ENCODE measurements at regions not wholly inside any gene's neighbourhood (a gene's known extent, or its start where the extent isn't known, plus 50 kb on each side); places are given as distances from the start of the nearest gene placed in this dataset.
"Not testable (repeated sequence)": the region's sequence is repeated elsewhere in the genome, so short reads cannot be mapped to it uniquely, and the experiment has no call there.

DNA sequence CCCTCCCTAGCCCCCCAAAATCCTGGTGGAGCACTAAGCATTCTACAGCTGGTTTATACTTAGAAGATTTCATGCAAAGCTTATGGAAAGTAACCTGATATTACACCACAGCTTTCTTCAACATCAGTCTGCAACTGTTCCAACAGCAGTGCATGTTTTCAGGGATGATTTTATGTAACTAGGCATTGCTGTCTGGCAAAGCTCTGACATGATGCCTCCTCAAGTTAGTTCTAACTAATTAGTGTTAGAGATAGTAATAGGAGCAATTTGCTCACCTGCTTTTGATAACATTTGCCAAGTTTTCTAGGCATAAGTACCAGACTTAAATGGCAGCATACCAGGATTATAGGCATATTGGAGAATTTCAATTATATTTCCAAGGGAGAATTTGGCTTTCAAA lies 330.3 kb upstream of the SGO1 start:
- no peaks in the 10 kb centered on the region for H3K4me1 Mint-ChIP-seq
- ChIA-PET POLR2A (interaction anchor here (0.7 kb wide), 1 partner anchor 1939 kb away, joined by 5 read pairs; no protein-coding TSS in a partner anchor), CTCF (no interaction called here)
- H3K4me3 Mint-ChIP-seq: no peak overlapping the region
- DNase-seq (no peak), ATAC-seq (no peak)
- H3K27ac Mint-ChIP-seq: no peak overlapping the region
- no peaks in the 10 kb centered on the region for H3K27me3 Mint-ChIP-seq
- no peaks in the 10 kb centered on the region for H3K36me3 Mint-ChIP-seq (ENCODE audit: low read depth)
- intact Hi-C loops (cut with DNase I, micrococcal nuclease): loop anchor here in 1 of 2 experiments (10.0 kb wide), 1 partner anchor 1378 kb away; no protein-coding TSS in a partner anchor
- peaks cover 14% of the 10 kb centered on the region for H3K9me3 Mint-ChIP-seq (ENCODE audit: low read depth)

DNA sequence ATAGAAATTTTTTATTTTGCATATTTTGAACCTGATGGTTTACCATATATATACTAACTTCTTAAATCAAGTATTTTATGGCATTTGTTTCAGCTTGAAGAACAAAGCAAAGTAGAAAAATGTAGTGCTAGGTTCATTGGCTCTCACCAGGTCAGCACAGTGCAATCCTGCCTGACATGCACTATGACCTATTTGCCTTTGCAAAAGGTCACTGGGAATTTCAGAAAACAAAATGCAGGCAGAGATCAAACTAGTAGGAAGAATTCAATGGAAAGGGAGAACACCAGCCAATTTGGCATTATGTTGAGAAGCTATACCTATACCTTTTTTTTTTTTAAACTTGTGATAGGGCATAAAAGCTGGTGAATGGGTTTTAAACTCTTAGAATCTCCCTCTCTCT lies 329.8 kb upstream of the SGO1 start:
- ChIA-PET POLR2A (interaction anchor here (0.7 kb wide), 1 partner anchor 1940 kb away, joined by 5 read pairs; no protein-coding TSS in a partner anchor), CTCF (no interaction called here)
- Mint-ChIP-seq H3K9me3 (ENCODE audit: low read depth) (peaks cover 14% of the 10 kb centered on the region), H3K4me1 (no peaks in the 10 kb centered on the region), H3K4me3 (no peak overlapping the region), H3K27me3 (no peaks in the 10 kb centered on the region), H3K36me3 (ENCODE audit: low read depth) (no peaks in the 10 kb centered on the region), H3K27ac (no peak overlapping the region)
- intact Hi-C loops (cut with DNase I, micrococcal nuclease): loop anchor here in 1 of 2 experiments (10.0 kb wide), 1 partner anchor 1379 kb away; no protein-coding TSS in a partner anchor
- DNase-seq (no peak), ATAC-seq (no peak)

DNA sequence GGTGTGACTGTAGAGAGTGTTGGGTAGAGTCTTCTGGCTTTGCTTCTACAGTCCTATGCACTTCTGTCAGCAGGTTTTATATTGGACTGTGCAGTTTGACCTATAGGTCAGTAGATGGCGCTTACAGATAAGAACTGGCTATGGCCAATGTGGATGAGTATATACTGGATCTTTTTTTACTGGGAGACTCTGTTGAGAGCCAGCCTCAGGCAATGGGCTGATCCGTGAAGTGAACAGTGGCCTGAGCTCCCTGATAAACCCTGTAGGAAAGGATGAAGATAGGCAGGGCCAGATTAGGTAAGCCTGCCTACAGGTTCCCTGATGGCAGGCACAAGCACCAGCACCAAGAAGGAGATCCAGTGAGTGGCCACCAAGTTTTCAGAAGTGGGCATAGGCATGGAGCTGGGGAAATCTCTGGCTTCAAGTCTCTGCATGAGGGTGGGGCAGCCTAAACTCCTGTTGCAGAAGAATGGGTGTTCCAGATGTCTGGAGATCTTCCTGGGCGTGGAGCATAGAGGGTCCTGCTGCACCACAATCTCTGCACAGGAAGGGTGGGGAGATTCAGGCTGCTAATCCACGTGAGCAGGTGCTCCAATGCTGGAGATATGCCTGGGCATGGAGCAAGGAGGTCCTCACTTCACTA lies 326.0 kb upstream of the SGO1 start:
- POLR2A ChIA-PET: no interaction called here
- CTCF ChIA-PET: interaction anchor here (1.1 kb wide), 1 partner anchor 12 kb away, joined by 3 read pairs; no protein-coding TSS in a partner anchor
- Mint-ChIP-seq H3K27ac (no peak overlapping the region), H3K36me3 (ENCODE audit: low read depth) (no peaks in the 10 kb centered on the region), H3K9me3 (ENCODE audit: low read depth) (peaks cover 13% of the 10 kb centered on the region), H3K4me3 (no peak overlapping the region), H3K27me3 (no peaks in the 10 kb centered on the region), H3K4me1 (no peaks in the 10 kb centered on the region)
- intact Hi-C loops (cut with DNase I, micrococcal nuclease): loop anchor here in 1 of 2 experiments (2.0 to 10.0 kb wide), 3 partner anchors 973 to 1605 kb away; no protein-coding TSS in a partner anchor
- ATAC-seq (peak; percentile 65), DNase-seq (no peak)

DNA sequence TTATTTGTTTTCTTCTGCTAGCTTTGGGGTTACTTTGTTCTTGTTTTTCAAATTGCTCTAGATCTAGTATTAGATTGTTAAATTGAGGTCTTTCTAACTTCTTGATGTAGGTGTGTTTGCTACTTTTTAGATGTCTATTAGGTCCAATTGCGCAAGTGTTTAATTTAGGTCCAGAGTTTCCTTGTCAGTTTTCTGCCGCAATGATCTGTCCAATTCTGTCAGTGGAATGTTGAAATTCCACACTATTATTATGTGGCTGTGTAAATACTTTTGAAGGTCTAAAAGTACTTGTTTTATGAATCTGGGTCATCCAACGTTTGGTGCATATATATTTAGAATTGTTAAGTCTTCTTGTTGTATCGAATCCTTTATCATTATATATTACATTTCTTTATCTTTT lies 324.4 kb upstream of the SGO1 start:
- no peaks in the 10 kb centered on the region for H3K36me3 Mint-ChIP-seq (ENCODE audit: low read depth)
- ATAC-seq: no peak
- H3K9me3 Mint-ChIP-seq (ENCODE audit: low read depth): peaks cover 23% of the 10 kb centered on the region
- no peak overlapping the region for H3K27ac Mint-ChIP-seq
- no peak overlapping the region for H3K4me3 Mint-ChIP-seq
- H3K27me3 Mint-ChIP-seq: no peaks in the 10 kb centered on the region
- no peaks in the 10 kb centered on the region for H3K4me1 Mint-ChIP-seq
- POLR2A ChIA-PET: no interaction called here
- intact Hi-C loops (cut with DNase I, micrococcal nuclease): loop anchor here in 1 of 2 experiments (2.0 to 10.0 kb wide), 2 partner anchors 974 to 1384 kb away; no protein-coding TSS in a partner anchor
- DNase-seq: no peak
- CTCF ChIA-PET: no interaction called here

DNA sequence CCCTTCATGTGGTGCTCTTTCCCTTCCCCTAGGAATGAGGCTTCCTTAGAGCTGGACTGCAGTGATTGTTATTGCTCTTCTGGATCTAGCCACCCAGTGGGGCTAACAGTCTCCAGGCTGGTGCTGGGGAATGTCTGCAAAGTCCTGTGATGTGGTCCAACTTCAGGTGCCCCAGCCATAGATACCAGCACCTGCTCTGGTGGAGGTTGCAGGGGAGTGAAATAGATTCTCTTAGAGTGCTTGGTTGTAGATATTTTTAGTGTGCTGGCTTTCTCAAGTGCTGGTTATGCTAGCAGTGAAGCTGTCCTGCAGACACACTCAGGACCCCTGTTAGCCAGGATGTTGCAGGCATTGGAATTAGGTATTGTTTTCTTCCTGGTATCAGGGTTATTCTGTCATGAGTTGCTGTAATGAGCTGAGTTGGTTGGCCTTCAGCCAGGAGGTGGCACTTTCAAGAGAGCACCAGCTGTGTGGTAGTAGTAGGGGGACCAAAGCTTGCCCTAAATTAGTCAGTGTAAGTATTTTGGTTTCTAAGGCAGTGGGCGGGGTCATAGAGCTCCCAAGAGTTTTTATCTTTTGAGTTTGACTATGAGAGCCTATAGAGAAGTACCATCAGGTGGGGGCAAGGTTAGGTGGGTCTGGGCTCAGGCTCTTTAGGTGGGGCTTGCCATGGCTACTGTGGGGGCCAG lies 317.5 kb upstream of the SGO1 start:
- no peaks in the 10 kb centered on the region for H3K27me3 Mint-ChIP-seq
- intact Hi-C loops (cut with DNase I, micrococcal nuclease): no loop called here
- no peaks in the 10 kb centered on the region for H3K4me1 Mint-ChIP-seq
- DNase-seq: no peak
- no peak overlapping the region for H3K27ac Mint-ChIP-seq
- peaks cover 44% of the 10 kb centered on the region for H3K9me3 Mint-ChIP-seq (ENCODE audit: low read depth)
- no peak overlapping the region for H3K4me3 Mint-ChIP-seq
- ChIA-PET CTCF (interaction anchor here (0.7 kb wide), 1 partner anchor 1328 kb away, joined by 3 read pairs; no protein-coding TSS in a partner anchor), POLR2A (no interaction called here)
- H3K36me3 Mint-ChIP-seq (ENCODE audit: low read depth): no peaks in the 10 kb centered on the region
- no peak for ATAC-seq

DNA sequence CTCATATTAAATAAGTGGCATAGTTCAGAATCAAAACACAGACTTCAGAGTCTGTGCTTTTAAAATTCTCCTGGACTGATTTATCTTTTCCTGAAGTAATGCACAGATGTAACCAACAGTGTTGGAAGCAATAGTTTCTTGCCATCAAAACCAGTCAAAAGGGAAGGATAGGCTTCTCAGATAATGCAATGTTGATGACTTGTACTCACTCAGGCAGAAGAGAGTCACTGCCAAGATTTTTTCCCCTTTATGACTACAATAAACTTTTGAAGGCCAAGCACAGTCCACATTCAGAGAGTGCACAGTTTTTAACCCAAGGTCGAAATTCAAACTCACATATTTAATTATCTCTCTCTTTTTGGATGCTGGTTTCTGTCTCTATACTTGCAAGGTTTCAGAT lies 305.0 kb upstream of the SGO1 start:
- ChIA-PET CTCF (no interaction called here), POLR2A (no interaction called here)
- H3K4me1 Mint-ChIP-seq: no peaks in the 10 kb centered on the region
- H3K4me3 Mint-ChIP-seq: no peak overlapping the region
- DNase-seq (no peak), ATAC-seq (no peak)
- H3K27me3 Mint-ChIP-seq: no peaks in the 10 kb centered on the region
- no peak overlapping the region for H3K27ac Mint-ChIP-seq
- peaks cover 7% of the 10 kb centered on the region for H3K9me3 Mint-ChIP-seq (ENCODE audit: low read depth)
- H3K36me3 Mint-ChIP-seq (ENCODE audit: low read depth): no peaks in the 10 kb centered on the region
- intact Hi-C loops (cut with DNase I, micrococcal nuclease): no loop called here

DNA sequence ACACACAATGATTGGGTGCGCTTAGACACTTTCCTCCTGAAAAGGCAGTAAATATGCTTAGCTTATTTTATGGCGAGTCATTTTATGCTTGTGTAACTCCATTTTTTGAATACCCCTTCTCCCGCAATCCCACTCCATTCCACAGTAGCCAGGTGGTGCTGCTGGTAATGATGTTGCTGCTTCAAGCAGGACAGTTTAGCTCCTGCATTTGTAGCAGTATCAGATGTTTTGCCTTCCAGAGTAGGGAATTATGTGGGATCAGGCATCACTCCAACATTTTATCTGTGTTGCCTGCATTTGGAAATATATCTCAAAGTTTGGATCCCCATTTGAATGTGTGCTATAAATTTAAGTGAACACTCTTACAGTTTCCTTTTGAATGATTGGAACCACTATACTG lies 302.1 kb upstream of the SGO1 start:
- ATAC-seq: no peak
- POLR2A ChIA-PET: no interaction called here

DNA sequence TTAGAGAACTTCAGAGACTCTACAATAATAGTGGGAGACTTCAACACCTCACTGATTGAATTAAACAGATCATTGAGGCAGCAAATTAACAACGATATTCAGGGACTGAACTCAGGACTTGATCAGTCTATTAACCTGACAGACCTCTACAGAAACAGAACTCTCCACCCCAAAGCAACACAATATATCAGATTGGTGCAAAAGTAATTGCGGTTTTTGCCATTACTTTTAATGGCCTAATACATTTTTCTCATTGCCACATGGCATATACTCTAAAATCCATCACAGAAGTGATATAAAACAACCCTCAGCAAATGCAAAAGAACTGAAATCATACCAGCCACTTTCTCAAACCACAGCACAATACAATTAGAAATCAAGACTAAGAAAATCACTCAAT lies 298.1 kb upstream of the SGO1 start:
- intact Hi-C loops (cut with DNase I, micrococcal nuclease): no loop called here
- H3K27ac Mint-ChIP-seq: no peak overlapping the region
- peaks cover 27% of the 10 kb centered on the region for H3K9me3 Mint-ChIP-seq (ENCODE audit: low read depth)
- DNase-seq (no peak), ATAC-seq (no peak)
- peaks cover 2% of the 10 kb centered on the region for H3K27me3 Mint-ChIP-seq
- POLR2A ChIA-PET: no interaction called here
- no peak overlapping the region for H3K4me3 Mint-ChIP-seq
- no peaks in the 10 kb centered on the region for H3K4me1 Mint-ChIP-seq
- H3K36me3 Mint-ChIP-seq (ENCODE audit: low read depth): no peaks in the 10 kb centered on the region
- CTCF ChIA-PET: no interaction called here

More for the DNA sequence above, 302.1 kb upstream of the SGO1 start:
- Mint-ChIP-seq H3K9me3 (ENCODE audit: low read depth) (peaks cover 18% of the 10 kb centered on the region), H3K4me1 (no peaks in the 10 kb centered on the region), H3K4me3 (no peak overlapping the region), H3K27ac (no peak overlapping the region), H3K36me3 (ENCODE audit: low read depth) (no peaks in the 10 kb centered on the region), H3K27me3 (no peaks in the 10 kb centered on the region)
- intact Hi-C loops (cut with DNase I, micrococcal nuclease): no loop called here
- CTCF ChIA-PET: no interaction called here
- no peak for DNase-seq

DNA sequence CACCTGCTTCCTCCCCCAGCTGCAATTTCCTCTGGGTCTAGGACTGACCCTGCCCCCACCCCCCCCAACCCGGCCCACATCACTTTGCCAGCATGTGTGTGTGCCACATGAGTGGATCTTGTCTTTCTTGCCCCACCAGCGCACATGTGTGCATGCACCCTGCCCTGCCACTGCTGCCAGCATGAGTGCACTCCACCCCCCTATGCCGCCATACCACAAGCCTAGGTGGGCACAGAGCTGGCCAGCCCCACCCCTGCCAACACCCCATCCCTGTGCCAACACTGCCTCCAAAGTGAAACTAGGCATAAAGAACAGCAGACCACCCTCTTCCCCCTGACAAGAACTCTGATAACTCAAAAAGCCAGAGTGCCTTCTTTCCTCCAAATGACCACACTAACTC lies 296.3 kb upstream of the SGO1 start:
- no peaks in the 10 kb centered on the region for H3K4me1 Mint-ChIP-seq
- H3K27me3 Mint-ChIP-seq: peaks cover 2% of the 10 kb centered on the region
- ChIA-PET CTCF (no interaction called here), POLR2A (no interaction called here)
- intact Hi-C loops (cut with DNase I, micrococcal nuclease): no loop called here
- H3K4me3 Mint-ChIP-seq: no peak overlapping the region
- H3K9me3 Mint-ChIP-seq (ENCODE audit: low read depth): peaks cover 27% of the 10 kb centered on the region
- no peak for ATAC-seq
- DNase-seq: no peak
- no peaks in the 10 kb centered on the region for H3K36me3 Mint-ChIP-seq (ENCODE audit: low read depth)
- H3K27ac Mint-ChIP-seq: no peak overlapping the region

DNA sequence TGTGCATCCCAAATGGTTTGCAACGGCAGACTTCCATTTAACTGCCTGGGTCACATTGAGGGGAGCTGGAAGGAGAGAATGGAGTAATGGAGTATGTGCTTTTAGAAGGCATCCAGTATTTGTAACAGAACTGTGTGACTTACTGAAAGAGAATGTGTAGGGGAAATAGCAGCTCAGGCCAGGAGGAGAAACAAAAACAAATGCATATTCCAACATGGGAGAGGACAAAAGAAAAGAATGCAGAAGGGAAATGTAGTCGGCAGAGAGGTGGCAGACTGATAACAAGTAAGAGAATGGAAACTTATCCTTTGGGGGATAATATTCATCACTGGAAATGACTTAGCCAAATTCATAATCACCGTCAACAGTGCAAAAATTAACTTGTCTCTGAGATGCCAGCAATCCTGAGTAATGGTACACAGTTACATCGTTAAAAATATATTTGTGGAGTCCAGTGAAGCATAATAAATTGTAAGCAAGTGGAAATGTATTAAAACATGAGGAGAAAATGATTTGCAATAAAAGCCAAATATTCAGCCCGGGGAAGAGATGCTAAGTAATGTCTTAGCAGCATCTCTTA lies 294.9 kb upstream of the SGO1 start:
- no peak for DNase-seq
- ChIA-PET POLR2A (no interaction called here), CTCF (interaction anchor here (0.7 kb wide), 1 partner anchor 11 kb away, joined by 4 read pairs; no protein-coding TSS in a partner anchor)
- Mint-ChIP-seq H3K4me3 (no peak overlapping the region), H3K4me1 (no peaks in the 10 kb centered on the region), H3K27ac (no peak overlapping the region), H3K9me3 (ENCODE audit: low read depth) (peaks cover 20% of the 10 kb centered on the region), H3K36me3 (ENCODE audit: low read depth) (no peaks in the 10 kb centered on the region), H3K27me3 (peaks cover 2% of the 10 kb centered on the region)
- ATAC-seq: no peak
- intact Hi-C loops (cut with DNase I, micrococcal nuclease): no loop called here

DNA sequence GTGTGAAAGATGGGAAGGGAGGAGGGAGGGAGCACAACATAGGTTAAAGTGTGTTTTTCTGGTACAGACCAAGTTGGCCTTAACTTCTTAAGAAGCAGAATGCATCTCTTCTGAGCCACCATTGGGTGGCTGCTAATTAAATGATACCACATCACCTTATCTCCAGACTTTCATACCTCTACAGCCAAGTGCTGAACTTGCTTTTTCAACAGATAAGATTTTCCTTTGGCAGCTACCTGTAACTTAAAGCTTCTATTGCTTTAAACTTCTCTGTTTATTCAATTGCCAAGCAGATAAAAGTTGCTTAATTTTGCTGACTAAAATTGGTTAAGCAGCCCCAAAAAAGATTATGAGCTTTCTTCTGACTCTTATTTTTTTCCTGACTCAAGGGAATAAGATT lies 292.4 kb upstream of the SGO1 start:
- no peak overlapping the region for H3K4me3 Mint-ChIP-seq
- POLR2A ChIA-PET: no interaction called here
- H3K27me3 Mint-ChIP-seq: peaks cover 2% of the 10 kb centered on the region
- intact Hi-C loops (cut with DNase I, micrococcal nuclease): no loop called here
- H3K36me3 Mint-ChIP-seq (ENCODE audit: low read depth): no peaks in the 10 kb centered on the region
- peaks cover 13% of the 10 kb centered on the region for H3K9me3 Mint-ChIP-seq (ENCODE audit: low read depth)
- CTCF ChIA-PET: no interaction called here
- ATAC-seq: no peak
- H3K27ac Mint-ChIP-seq: no peak overlapping the region
- no peak for DNase-seq
- no peaks in the 10 kb centered on the region for H3K4me1 Mint-ChIP-seq

DNA sequence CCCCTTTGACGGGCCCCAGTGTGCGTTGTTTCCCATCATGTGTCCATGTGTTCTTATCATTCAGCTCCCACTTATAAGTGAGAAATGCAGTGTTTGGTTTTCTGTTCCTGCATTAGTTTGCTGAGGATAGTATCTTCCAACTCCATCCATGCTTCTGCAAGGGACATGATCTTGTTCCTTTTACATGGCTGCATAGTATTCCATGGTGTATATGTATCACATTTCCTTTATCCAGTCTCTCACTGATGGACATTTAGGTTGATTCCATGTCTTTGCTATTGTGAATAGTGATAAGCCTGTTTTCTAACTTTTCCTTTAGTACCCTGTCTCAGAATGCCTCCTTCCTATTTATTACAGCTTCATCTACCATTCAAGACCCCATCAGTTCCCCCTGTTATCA lies 278.2 kb upstream of the SGO1 start:
- peaks cover 22% of the 10 kb centered on the region for H3K9me3 Mint-ChIP-seq (ENCODE audit: low read depth)
- ATAC-seq; H3K27me3 Mint-ChIP-seq; POLR2A ChIA-PET; DNase-seq; intact Hi-C loops (cut with DNase I, micrococcal nuclease); H3K36me3 Mint-ChIP-seq (ENCODE audit: low read depth); H3K27ac Mint-ChIP-seq; CTCF ChIA-PET; H3K4me1 Mint-ChIP-seq; H3K4me3 Mint-ChIP-seq: not testable (repeated sequence)
